NCI-H446 (cell line): ENCODE measurements at regions not wholly inside any gene's neighbourhood (a gene's known extent, or its start where the extent isn't known, plus 50 kb on each side); places are given as distances from the start of the nearest gene placed in this dataset.
"Not testable (repeated sequence)": the region's sequence is repeated elsewhere in the genome, so short reads cannot be mapped to it uniquely, and the experiment has no call there.

Experiments
- DNase-seq, 2 experiments: peaks; one replicate each; lab custom pipeline; 2025; lab: John Stamatoyannopoulos, UW

DNA sequence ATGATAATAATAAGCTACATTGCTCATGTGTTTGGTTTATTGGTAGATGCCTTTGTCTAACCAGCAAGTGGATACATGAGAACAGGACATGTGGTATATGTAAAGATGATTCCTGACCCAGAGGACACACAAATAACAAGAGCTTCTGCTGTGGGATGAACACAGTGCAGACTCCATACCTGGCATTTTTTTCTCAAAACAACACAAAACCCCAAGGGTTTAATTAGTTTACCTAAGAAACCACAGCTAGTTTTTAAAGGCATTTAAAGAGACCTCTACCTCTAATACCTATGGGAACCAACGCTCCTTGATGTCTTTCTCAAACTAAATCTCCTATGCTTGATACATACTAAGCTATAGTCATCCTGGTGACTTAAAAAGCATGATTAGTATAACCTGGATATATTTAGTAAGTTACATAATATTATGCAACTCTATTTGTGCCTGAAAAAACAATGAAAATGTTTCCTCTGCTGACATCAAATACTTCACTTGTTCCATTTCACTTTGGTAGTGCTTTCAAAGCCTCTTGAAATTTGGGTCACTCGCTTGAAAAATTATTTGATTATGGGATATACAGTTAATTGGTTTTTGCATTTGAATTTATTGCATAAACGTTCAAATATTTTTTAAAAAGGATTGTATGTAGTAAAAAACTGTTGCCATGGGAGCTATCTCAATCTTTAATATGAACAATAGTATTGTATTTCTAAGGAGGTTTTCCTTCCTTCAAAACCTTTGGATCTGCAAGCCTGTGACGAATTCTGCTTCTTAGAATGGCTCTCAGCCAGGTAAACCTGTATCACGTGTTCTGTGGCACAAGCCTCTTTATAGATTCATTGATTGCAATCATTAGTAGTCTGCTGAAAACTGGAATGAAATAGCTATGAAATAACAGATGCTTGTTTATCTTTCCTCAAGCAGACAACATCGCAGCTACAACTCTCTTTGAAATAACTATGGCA, 233.0 kb upstream of the KCNMB2 start:
- no peak for DNase-seq

DNA sequence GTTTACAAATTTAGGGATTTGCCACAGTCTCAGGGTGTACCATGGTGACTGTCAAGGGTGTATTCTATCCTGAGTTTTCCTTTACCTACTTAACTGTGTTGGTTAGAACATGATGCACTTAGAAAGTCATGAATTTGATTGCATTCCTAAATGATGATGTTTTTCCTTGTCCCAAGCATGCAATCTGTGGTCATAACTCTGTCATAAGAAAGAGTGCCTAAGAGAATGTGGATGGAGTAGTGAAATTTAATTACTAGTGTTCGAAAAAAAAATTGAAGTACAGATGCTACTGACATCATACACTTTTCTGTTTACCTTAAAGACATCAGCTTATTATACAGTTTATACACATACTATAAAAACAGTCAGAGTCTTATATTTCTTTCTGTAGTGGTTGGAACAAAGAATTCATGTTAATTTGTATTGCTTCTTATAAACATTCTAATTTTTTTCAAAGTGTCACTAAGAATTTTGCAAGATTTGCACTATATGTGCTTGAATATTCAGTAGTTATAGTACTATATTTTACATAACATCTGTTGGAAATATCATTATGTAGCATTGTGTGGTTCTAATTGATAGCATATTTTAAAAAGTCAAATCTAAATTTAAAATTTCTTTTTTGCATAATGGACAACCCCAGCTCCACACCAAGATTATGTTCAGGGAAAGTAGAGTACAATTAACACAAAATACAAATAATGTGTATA, 231.3 kb upstream of the KCNMB2 start:
- no peak for DNase-seq

DNA sequence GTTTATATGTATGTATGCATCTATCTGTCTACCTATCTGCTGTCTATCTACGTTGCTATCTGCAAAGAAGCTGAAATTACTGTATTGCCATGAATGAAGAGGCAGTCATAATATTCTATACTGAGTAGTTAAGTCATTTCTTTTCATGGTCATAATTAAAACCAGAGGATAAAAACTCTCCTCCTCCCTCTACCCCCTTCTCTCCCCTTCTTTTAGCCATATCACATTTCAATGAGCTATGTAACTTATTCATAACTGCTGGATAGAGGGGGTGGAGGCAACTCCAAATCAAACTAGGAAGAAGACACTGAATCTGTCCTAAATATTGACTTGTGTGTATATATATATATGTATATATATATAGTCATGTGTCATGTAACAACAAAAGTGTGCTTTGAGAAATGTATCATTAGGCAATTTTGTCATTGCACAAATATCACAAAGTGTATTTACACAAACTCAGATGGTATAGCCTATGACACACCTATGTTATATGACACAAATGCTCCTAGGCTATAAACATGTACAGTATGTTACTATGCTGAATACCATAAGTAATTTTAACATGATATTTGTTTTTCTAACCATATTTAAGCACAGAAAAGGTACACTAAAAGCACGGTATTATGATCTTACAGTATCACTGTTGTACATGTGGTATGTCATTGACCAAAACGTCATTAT, 229.7 kb upstream of the KCNMB2 start:
- no peak for DNase-seq

DNA sequence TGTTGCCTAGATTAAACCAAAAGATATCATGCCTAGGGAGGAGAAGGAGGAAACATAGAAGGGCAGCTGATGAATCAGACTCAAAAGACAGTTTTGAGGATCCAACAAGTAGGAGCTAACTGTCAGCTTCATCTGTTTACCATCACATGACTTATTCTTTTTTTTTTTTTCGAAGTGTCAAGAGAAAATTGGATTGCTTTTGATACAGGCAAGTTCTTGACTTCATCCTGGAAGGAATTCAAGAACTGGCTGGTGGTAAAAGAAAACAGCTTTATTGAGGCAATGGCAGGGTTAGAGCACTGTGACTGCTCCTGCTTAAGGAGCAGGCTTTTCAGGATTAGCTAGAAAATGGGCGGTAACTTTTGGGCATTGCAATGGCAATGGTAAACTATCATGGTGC, 227.5 kb upstream of the KCNMB2 start:
- DNase-seq = peak; percentile 11 to 38

DNA sequence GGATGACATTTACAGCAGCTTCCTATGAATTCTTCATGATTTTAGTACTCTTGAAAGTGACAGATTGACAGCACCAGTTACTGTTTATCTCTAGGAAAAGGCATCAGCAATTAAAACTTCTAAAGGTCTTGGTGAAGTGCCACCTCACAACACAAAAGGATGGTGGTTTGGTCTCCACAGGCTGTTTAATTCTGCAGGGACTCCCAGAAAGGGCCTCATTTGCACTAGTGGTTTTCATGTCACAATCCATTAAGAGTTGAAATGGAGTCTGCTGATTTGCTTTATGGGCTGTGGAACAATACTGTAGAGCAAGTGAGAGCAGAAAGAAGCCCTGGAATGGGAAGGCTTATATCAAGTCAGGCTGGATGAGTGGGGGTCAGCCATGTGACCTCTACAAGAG, 225.3 kb upstream of the KCNMB2 start:
- no peak for DNase-seq

DNA sequence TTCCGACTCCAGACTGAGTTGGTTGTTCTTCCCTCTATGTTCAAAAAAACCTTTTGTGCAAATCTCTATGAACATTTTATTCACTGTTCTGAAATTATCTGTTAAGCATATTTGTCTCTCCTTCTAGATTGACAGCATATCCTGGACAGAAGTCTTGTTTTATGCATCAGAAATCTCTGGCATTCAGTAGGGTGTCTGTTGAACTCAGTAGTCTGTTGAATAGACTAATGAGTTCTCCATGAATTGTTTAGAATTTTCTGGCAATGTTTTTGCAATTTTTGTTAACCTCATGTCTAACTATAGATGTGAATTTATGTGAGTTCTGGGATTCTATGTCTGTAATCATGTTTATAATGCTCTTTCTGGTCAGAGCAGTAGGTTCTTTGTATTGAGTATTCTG, 222.5 kb upstream of the KCNMB2 start:
- DNase-seq = no peak

DNA sequence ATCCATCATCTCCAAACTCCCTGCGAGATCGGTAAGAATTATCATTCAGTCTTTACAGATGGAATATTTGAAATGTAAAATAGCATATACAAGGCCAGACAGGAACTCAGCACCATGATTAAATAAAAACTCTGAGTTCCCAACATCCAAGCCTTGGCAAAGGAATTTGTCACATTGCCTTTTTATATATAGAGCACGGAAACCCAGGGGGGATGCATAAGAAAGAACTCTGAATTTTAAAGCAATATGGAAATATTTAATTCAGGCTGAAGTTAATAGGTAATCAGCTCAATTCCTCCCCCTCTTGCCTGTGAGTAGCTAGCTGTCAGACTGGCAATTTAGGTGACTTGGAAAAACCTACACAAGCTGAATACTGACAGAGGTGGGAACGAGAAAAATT, 217.9 kb upstream of the KCNMB2 start:
- DNase-seq = no peak

DNA sequence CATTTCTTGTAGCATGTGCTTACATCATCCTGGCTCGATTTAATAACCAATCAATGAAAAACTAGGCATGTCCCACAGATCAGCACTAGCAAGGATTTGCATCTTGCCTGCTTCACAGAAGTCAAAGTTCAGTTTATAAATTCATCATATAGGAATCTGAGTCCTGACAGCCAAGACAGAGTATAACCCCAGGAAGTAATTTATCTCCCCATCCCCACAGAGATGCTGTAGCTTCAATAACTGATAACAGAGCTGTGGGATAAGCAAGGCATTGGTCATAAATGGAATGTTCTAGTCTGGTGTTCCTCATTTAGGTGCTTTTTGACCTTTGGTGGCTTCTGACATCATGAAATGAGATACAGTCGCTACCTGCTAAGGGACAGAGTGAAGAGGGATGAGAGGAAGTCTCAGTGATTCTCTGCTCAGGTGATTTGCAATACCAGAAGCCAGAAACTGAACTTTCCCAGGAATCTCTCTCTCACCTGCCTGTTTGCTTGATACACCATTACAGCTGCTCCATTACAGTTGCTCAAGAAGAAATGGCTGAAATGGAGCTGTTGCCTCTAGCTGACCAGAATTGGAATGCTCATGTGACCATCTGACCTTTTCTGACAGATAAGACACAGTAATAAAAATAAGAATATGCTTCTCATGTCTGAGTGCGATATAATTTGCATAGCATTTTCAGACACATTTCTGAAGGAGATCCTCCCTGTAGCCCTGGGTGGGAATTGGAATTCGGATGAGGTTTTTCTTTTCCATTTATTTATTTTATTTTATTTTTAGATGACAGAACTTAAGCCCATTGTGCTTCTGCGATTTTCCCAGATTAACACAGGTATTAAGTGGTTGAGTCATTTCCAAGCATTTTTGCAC, 217.1 kb upstream of the KCNMB2 start:
- DNase-seq = no peak

DNA sequence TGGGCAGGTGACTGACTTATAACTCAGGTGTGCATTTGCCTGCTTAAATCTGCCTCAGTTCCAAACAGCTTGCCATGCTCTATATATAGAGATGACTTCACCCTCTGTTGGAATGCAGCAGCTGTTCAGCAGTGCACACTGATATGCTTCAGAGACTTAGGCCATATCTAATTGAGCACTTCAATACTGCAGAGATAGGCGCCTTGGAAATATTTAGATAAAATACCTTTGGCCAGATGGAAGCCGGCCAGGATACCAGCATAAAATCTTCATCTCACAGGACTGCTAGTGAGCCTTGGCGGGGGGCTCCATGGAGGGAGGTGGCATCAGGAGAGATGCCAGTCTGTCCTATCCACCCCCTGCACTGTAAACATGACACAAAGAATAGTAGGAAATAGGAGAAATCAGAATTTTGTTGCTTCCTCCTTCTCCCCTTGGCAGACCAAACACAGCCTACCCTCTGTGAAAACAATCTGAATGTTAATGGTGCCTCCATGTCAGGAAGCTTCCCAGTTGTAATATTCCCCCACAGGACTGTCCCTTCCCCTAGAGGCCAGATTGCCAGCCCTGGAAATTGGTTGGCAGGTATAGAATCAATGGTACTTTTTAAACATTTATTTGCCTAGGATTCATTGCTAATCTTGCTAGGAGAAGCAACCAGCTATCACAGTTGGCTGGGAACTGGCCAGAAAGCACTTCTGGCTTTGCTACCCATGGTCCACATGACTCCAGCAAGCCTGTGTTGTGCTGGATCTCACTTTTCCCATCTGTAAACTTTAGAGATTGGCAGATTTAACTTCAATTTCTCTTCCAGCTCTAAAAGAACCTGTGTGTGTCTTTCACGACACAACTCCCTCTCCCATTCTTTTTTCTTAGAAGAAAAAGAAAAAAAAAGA, 215.5 kb upstream of the KCNMB2 start:
- DNase-seq = peak; percentile 68 to 82

DNA sequence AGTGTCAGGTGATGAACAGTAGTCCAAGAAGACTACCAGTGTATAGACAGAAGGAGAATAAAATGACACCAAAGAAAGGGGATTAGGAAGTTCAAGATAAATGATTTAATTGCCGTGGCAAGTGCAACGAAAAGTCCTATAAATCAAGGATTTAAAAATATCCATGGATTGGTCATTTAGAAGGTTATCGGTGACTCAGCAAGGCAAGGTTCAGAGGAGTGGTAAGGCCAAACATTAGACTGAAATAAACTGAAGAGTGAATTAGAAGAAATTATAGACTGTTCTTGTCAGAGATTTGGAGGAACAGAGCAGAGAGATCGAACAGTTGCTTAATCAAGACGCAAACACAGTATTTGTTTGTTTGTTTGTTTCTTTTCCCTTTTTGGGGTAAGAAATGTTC, 211.9 kb upstream of the KCNMB2 start:
- DNase-seq = no peak

DNA sequence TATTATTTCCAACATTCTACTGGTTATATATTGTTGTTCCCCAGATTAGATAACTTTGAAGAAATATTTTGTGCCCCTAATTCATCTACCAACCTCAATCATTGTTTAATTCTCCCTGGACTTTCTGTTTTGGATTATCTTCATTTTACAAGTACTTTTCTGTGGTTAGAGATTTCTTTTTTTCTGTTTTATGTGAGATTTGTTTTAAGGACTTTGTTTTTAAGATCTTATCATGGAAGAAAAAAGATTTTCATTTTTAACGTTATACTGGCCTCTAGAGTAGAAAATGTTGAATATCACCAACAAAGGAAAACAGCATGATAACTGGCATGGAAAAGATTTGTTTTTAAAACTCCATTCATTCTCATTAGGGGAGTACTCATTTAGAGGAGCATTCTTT, 210.9 kb upstream of the KCNMB2 start:
- DNase-seq = peak in 1 of 2 experiments; percentile 14

DNA sequence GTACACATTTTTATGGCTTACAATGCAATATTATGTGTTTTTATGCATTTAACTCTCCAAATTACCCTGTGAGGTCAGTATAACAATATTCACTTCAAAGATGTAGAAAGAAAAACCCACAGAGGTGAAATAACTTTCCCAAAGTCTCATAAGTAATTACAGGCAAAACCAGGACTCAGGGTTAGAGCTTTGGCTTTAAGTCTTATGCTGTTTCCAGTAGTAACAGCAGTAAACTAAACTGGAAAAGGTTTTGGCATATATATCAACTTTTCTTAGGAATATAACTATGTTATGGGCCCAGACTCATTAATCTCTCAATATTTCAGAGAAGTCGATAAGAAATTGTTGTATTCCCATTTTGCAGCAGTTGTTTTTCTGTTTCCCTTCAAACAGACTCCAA, 206.3 kb upstream of the KCNMB2 start:
- DNase-seq = no peak

DNA sequence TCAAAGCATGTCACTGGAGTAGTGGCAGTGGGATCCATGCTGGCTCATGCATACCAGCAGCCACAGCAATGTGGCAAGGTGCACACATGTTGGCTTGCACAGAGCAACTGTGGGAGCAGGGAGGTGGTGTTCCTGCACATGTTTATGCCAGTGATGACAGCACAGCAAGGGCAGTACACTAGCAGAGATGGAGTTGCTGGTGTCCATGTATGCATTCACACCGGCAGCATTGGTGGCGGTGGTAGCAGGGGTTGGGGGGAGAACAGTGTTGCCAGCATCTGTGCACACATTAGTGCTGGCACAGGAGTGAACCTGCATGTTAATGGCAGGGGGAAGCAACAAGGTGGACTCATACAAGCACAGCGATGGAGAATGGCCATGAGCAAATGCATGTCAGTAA, 202.0 kb upstream of the KCNMB2 start:
- DNase-seq = no peak

DNA sequence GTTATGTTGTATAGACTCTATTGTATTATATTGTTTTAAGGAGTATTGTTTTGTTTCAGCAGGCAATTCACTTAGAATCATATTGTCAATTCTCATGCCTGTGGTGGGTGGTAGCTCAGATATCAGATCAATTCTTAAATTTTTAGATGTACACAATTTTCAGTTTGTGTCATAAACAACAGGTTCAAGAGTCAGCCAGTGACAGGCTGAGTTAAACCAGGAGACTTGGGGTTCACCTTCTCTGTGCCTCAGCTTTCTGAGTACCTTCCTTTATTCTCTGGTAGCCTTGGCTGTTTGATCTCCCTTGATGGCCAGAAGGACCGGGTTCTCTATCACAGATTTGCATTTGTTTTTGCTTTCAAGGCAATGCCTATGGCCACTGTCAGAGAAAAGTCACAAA, 199.9 kb upstream of the KCNMB2 start:
- no peak for DNase-seq

DNA sequence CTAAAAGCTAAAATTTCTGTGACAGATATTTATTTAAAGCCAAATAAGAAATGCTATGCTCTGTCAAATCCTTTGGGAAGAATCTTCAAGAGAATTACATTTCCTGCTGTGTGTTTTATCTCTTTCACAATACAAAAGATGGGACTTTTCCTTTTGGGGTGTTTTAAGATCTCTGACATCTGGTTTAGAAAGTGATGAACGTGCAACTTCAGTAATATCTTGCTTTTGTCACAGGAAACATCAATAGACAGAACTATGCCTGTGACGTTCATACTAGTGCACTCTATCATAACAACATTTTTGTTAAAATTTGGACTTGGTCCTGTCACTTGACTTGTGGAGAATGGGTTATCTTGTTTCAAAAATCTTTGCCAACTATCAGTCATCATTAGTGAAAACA, 195.7 kb upstream of the KCNMB2 start:
- no peak for DNase-seq

DNA sequence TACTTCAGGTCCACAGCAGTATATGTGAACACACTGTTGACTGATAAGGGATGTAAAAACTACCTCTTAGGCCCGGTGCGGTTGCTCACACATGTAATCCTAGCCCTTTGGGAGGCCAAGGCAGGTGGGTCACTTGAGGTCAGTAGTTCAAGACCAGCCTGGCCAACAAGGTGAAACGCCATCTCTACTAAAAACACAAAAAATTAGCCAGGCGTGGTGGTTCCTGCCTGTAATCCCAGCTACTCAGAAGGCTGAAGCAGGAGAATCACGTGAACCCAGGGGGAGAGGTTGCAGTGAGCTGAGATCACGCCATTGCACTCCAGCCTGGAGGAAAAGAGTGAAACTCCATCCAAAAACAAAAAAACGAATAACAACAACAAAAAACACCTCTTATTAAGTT, 194.6 kb upstream of the KCNMB2 start:
- DNase-seq = no peak

DNA sequence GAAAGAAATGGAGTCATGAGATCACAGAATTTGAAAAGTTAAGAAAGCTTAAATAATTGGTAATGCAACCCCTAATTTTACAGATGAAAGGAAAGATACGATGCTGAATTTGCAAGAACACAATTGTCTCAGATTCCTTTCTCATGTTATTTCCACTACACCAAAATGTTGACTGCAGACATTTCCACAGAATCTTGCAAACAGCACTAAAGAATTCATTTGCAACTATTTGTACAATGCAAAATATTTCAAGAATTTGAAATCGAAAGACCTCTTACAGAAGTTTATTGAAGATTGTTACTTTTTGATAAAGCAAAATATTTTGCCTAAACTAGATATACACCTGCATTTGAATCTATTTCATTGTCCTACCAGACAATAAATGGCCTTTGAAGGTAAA, 194.1 kb upstream of the KCNMB2 start:
- DNase-seq = no peak

DNA sequence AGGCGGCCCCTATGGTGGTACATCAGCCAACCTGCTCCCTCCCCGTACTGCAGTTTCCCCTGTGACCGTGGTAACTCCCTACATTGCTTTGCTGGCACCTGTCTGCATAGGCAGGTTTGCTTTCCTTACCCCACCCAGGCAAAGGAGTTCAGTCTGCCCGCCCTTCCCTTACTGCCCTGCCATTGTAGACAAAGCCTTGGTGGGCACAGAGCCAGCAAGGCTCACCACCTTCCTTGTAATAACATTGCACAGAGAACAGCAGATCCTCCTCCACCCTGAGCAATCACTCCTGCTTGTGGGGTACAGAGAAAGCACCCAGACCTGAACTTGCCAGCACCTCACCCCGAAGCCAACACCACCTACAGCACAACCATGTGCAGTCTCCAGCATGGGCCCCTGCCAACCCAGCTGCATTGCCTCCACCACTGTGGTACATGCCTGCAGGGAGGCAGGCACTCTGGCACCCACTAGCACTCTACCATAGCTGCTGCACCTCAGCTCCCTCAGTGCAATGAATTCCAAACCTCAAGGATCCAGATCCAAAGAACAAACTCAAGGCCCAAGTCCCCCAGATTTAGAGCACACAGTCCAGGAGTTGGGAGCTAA, 192.7 kb upstream of the KCNMB2 start:
- no peak for DNase-seq

DNA sequence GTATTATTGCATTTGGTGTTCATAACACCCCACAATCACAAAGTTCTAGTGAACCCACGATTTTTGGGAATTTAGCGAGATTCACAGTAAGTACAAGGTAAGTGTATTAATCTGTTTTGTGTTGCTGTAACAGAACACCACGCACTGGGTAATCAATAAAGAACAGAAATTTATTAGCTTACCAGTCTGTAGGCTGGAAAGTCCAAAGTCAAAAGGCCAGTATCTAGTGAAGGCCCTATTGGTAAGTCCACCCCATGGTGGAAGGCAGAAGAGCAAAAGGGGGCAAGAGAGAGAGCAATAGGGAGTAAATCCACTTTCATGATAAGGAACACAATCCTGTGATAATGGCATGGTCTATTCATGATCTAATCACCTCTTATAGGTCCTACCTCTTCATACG, 190.3 kb upstream of the KCNMB2 start:
- no peak for DNase-seq

DNA sequence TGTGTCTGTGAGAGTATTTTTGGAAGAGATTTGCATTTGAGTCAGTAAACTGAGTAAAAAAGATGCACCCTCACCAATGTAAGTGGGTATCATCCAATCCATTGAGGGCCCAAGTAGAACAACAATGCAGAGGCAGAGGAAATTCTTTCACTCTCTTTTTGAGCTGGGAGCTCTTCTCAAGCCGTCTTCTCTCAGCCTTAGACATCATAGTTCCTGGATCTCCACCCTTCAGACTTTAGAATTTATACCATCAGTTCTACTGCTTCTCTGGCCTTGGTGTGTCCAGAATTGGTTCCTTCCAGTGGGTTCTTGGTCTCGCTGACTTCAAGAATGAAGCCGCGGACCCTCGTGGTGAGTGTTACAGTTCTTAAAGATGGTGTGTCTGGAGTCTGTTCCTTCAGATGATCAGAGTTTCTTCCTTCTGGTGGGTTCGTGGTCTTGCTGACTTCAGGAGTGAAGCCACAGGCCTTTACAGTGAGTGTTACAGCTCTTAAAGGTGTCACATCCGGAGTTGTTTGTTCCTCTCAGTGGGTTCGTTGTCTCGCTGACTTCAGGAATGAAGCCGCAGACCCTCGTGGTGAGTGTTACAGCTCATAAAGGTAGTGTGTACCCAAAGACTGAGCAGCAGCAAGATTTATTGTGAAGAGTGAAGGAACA, 187.5 kb upstream of the KCNMB2 start:
- not testable (repeated sequence) for DNase-seq
